GM12891 (cell line): ENCODE measurements at regions not wholly inside any gene's neighbourhood (a gene's known extent, or its start where the extent isn't known, plus 50 kb on each side); places are given as distances from the start of the nearest gene placed in this dataset.
"Not testable (repeated sequence)": the region's sequence is repeated elsewhere in the genome, so short reads cannot be mapped to it uniquely, and the experiment has no call there.

Experiments
- POLR2A ChIP-seq: IDR thresholded peaks from 2 replicates; pipeline ENCODE4 v1.6.1; 2011; ENCODE audit warnings: low read depth, low read length, control low read depth
- POLR2AphosphoS5 ChIP-seq: IDR thresholded peaks from 2 replicates; pipeline ENCODE4 v1.6.1; 2011; ENCODE audit warnings: low read depth, low read length, control low read depth

DNA sequence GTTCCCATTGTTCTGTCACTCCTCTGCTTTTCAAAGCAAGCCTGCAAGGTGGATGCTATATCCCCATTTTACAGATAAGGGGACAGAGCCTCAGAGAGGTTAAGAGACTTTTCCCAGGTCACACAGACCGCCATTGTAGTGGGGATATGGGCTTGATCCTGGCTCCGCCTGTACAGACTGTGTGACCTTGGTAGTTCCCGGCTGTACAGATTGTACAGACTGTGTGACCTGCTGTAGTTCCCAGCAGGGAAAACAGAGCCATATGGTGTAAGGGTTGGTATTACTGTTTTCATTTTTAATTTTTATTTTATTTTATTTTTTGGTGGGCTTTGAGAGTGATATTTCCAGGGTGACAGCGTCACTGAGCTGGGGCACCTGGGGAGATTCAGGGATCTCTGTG is 63.2 kb upstream of the FAM153A start:
- TF ChIP-seq POLR2A, POLR2AphosphoS5: not testable (repeated sequence)
